ENCODE measurements at regions not wholly inside any gene's neighbourhood (a gene's known extent, or its start where the extent isn't known, plus 50 kb on each side); places are given as distances from the start of the nearest gene placed in this dataset.

DNA sequence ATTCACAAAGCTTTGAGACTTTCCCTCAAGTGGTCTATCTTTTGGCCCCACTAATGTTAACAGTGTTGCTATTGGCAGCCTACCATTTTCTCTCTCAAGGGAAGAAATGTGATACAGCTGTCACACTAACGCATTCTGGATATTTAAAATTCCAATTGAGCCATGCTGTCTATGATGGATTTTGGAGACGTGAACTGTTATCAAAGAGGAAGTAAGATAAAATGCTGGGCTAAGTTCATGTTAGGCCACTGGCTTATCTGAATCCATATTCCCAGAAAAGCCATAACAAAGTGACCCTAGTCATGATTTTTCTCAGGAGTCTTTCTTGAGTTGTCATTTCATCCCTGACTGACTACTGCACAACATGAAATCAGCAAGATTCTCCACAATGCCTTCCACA is 200.2 kb downstream of the PHLDA1 start (continued):
- TF ChIP-seq, protein P1, sequence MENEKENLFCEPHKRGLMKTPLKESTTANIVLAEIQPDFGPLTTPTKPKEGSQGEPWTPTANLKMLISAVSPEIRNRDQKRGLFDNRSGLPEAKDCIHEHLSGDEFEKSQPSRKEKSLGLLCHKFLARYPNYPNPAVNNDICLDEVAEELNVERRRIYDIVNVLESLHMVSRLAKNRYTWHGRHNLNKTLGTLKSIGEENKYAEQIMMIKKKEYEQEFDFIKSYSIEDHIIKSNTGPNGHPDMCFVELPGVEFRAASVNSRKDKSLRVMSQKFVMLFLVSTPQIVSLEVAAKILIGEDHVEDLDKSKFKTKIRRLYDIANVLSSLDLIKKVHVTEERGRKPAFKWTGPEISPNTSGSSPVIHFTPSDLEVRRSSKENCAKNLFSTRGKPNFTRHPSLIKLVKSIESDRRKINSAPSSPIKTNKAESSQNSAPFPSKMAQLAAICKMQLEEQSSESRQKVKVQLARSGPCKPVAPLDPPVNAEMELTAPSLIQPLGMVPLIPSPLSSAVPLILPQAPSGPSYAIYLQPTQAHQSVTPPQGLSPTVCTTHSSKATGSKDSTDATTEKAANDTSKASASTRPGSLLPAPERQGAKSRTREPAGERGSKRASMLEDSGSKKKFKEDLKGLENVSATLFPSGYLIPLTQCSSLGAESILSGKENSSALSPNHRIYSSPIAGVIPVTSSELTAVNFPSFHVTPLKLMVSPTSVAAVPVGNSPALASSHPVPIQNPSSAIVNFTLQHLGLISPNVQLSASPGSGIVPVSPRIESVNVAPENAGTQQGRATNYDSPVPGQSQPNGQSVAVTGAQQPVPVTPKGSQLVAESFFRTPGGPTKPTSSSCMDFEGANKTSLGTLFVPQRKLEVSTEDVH (IDR thresholded peaks at IDR 0.05; ENCODE audit: low read depth, partially characterized antibody) = no peak
- TF ChIP-seq SMAD2 (IDR thresholded peaks at IDR 0.05; ENCODE audit: low read depth, low read length) (no peak), EP300 (IDR thresholded peaks at IDR 0.05; ENCODE audit: low read length) (peak; percentile 67), HNRNPUL1 (IDR thresholded peaks at IDR 0.05; ENCODE audit: low read length) (no peak), ZNF717 (CRISPR knock-in tag; IDR thresholded peaks at IDR 0.05) (no peak), CBFB (CRISPR knock-in tag; IDR thresholded peaks at IDR 0.05) (no peak), ZNF175 (CRISPR knock-in tag; IDR thresholded peaks at IDR 0.05; ENCODE audit: low read depth) (no peak), ZNF3 (CRISPR knock-in tag; IDR thresholded peaks at IDR 0.05) (no peak), MBD2 (IDR thresholded peaks at IDR 0.05; ENCODE audit: borderline replicate concordance, low read depth) (no peak), U2AF2 (optimal IDR thresholded peaks at IDR 0.05; ENCODE audit: low read depth, low read length) (no peak), SUPT5H (IDR thresholded peaks at IDR 0.05) (no peak), SMARCB1 (IDR thresholded peaks at IDR 0.05; ENCODE audit: insufficient read length, low read depth) (no peak), NR2F6 (CRISPR knock-in tag; IDR thresholded peaks at IDR 0.05) (no peak), FOXK2 (conservative IDR thresholded peaks at IDR 0.05 in 1 of 2, IDR thresholded peaks at IDR 0.05 in 1 of 2; ENCODE audit: low read depth in 2 of 2) (no peak), EZH2 (IDR thresholded peaks at IDR 0.05; ENCODE audit: borderline replicate concordance, low read depth, low read length) (no peak)
- TF ChIP-seq, protein P2, sequence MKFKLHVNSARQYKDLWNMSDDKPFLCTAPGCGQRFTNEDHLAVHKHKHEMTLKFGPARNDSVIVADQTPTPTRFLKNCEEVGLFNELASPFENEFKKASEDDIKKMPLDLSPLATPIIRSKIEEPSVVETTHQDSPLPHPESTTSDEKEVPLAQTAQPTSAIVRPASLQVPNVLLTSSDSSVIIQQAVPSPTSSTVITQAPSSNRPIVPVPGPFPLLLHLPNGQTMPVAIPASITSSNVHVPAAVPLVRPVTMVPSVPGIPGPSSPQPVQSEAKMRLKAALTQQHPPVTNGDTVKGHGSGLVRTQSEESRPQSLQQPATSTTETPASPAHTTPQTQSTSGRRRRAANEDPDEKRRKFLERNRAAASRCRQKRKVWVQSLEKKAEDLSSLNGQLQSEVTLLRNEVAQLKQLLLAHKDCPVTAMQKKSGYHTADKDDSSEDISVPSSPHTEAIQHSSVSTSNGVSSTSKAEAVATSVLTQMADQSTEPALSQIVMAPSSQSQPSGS (CRISPR knock-in tag; IDR thresholded peaks at IDR 0.05) = no peak
- TF ChIP-seq, protein P3, sequence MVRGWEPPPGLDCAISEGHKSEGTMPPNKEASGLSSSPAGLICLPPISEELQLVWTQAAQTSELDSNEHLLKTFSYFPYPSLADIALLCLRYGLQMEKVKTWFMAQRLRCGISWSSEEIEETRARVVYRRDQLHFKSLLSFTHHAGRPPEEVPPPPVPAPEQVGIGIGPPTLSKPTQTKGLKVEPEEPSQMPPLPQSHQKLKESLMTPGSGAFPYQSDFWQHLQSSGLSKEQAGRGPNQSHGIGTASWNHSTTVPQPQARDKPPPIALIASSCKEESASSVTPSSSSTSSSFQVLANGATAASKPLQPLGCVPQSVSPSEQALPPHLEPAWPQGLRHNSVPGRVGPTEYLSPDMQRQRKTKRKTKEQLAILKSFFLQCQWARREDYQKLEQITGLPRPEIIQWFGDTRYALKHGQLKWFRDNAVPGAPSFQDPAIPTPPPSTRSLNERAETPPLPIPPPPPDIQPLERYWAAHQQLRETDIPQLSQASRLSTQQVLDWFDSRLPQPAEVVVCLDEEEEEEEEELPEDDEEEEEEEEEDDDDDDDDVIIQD (CRISPR knock-in tag; IDR thresholded peaks at IDR 0.05) = no peak
- TF ChIP-seq, protein P4, sequence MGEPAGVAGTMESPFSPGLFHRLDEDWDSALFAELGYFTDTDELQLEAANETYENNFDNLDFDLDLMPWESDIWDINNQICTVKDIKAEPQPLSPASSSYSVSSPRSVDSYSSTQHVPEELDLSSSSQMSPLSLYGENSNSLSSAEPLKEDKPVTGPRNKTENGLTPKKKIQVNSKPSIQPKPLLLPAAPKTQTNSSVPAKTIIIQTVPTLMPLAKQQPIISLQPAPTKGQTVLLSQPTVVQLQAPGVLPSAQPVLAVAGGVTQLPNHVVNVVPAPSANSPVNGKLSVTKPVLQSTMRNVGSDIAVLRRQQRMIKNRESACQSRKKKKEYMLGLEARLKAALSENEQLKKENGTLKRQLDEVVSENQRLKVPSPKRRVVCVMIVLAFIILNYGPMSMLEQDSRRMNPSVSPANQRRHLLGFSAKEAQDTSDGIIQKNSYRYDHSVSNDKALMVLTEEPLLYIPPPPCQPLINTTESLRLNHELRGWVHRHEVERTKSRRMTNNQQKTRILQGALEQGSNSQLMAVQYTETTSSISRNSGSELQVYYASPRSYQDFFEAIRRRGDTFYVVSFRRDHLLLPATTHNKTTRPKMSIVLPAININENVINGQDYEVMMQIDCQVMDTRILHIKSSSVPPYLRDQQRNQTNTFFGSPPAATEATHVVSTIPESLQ (CRISPR knock-in tag; IDR thresholded peaks at IDR 0.05) = no peak
- TF ChIP-seq, protein P5, sequence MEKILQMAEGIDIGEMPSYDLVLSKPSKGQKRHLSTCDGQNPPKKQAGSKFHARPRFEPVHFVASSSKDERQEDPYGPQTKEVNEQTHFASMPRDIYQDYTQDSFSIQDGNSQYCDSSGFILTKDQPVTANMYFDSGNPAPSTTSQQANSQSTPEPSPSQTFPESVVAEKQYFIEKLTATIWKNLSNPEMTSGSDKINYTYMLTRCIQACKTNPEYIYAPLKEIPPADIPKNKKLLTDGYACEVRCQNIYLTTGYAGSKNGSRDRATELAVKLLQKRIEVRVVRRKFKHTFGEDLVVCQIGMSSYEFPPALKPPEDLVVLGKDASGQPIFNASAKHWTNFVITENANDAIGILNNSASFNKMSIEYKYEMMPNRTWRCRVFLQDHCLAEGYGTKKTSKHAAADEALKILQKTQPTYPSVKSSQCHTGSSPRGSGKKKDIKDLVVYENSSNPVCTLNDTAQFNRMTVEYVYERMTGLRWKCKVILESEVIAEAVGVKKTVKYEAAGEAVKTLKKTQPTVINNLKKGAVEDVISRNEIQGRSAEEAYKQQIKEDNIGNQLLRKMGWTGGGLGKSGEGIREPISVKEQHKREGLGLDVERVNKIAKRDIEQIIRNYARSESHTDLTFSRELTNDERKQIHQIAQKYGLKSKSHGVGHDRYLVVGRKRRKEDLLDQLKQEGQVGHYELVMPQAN (IDR thresholded peaks at IDR 0.05; ENCODE audit: borderline replicate concordance) = no peak
